B cell (primary cell): ENCODE measurements at regions not wholly inside any gene's neighbourhood (a gene's known extent, or its start where the extent isn't known, plus 50 kb on each side); places are given as distances from the start of the nearest gene placed in this dataset.

Experiments
- ATAC-seq: fragments of 200-7000 bp; cut with Tn5 transposase; one replicate; pipeline ENCODE4 v1.10.0; 2021; ENCODE audit warnings: low read depth, mild to moderate bottlenecking, moderate number of reproducible peaks, moderate library complexity
- CTCF ChIA-PET: fragments of 350-600 bp; sonication (Branson Sonifier 250); formaldehyde crosslinking; loops from one replicate; lab custom pipeline; 2021; ENCODE audit warnings: antibody characterized with exemption, inconsistent platforms; lab: Charles Lee
- POLR2A ChIA-PET: fragments of 350-600 bp; sonication (Branson Sonifier 250); formaldehyde crosslinking; loops from one replicate; lab custom pipeline; 2021; ENCODE audit warnings: antibody characterized with exemption; lab: Charles Lee
- DNase-seq: peaks from one replicate; pipeline ENCODE4 v3.0.0; 2013
- H2AFZ ChIP-seq: 2 replicates; pipeline ENCODE4 v1.6.1; 2012; ENCODE audit warnings: mild to moderate bottlenecking, low read depth, low read length; ENCODE audit not compliant: insufficient read depth, poor library complexity, severe bottlenecking
- H3K27ac ChIP-seq, 2 donors: 1 replicate in 1 of 2; 2 replicates in 1 of 2; pipeline ENCODE4 v1.5.1; 2012 to 2013; ENCODE audit warnings: low read length in 2 of 2, mild to moderate bottlenecking in 2 of 2, moderate library complexity in 1 of 2
- H3K27me3 ChIP-seq, 4 experiments: fragments of 200-600 bp in 1 of 4; sonication (generic) in 1 of 4; replicated peaks in 1 of 4; 1 replicate in 2 of 4; 2 replicates in 2 of 4; pipeline versions ENCODE4 v1.6.1 to v1.7.0; 2013 to 2016; ENCODE audit warnings: low read length in 3 of 4, mild to moderate bottlenecking in 2 of 4, mixed read lengths in 1 of 4, moderate library complexity in 1 of 4; ENCODE audit not compliant: insufficient read depth in 4 of 4, control insufficient read depth in 3 of 4; ENCODE audit errors: control extremely low read depth in 1 of 4
- H3K36me3 ChIP-seq, 2 experiments: replicated peaks in 1 of 2; 1 replicate in 1 of 2; 2 replicates in 1 of 2; pipeline versions ENCODE4 v1.6.1 to v1.7.1; 2013; ENCODE audit warnings: low read length in 1 of 2; ENCODE audit not compliant: insufficient read depth in 2 of 2, control insufficient read depth in 1 of 2; ENCODE audit errors: control extremely low read depth in 1 of 2, extremely low read depth in 1 of 2
- H3K4me1 ChIP-seq, 2 donors: fragments of 200-600 bp in 1 of 2; sonication (generic) in 1 of 2; 1 replicate in 1 of 2; 2 replicates in 1 of 2; pipeline versions ENCODE4 v1.5.1 to v1.6.1; 2013 to 2017; ENCODE audit warnings: low read length in 2 of 2; ENCODE audit not compliant: control insufficient read depth in 2 of 2, insufficient read depth in 2 of 2
- H3K4me2 ChIP-seq: replicated peaks from 2 replicates; pipeline ENCODE3; 2012; ENCODE audit warnings: mild to moderate bottlenecking, low read depth, low read length; ENCODE audit not compliant: poor library complexity, severe bottlenecking
- H3K4me3 ChIP-seq, 5 experiments: fragments of 200-600 bp in 1 of 5; sonication (generic) in 1 of 5; 1 replicate in 3 of 5; 2 replicates in 2 of 5; pipeline versions ENCODE4 v1.5.1 to v1.7.0; 2011 to 2016; ENCODE audit warnings: low read length in 4 of 5, mild to moderate bottlenecking in 4 of 5, low read depth in 2 of 5, control low read depth in 1 of 5, moderate library complexity in 1 of 5; ENCODE audit not compliant: insufficient read depth in 1 of 5; ENCODE audit errors: control extremely low read depth in 1 of 5, extremely low read depth in 1 of 5
- H3K79me2 ChIP-seq: fragments of 200-600 bp; sonication (generic); one replicate; pipeline ENCODE4 v1.6.0; 2016; ENCODE audit warnings: low read length; ENCODE audit not compliant: control insufficient read depth, insufficient read depth
- H3K9ac ChIP-seq: fragments of 200-600 bp; sonication (generic); 2 replicates; pipeline ENCODE4 v1.6.1; 2017; ENCODE audit warnings: mild to moderate bottlenecking, low read length, moderate library complexity
- H3K9me3 ChIP-seq, 3 donors: one replicate each; pipeline versions ENCODE4 v1.6.1 to v1.7.1; 2013; ENCODE audit warnings: low read length in 2 of 3; ENCODE audit not compliant: control insufficient read depth in 2 of 3, insufficient read depth in 1 of 3; ENCODE audit errors: control extremely low read depth in 1 of 3
- H4K20me1 ChIP-seq: 2 replicates; pipeline ENCODE4 v1.6.0; 2012; ENCODE audit warnings: mild to moderate bottlenecking, low read length; ENCODE audit not compliant: insufficient read depth, control insufficient read depth, poor library complexity, severe bottlenecking
- H3K27ac Mint-ChIP-seq: one replicate; pipeline ENCODE4 v1.8.0; 2021; ENCODE audit warnings: mixed read lengths
- H3K27me3 Mint-ChIP-seq: one replicate; pipeline ENCODE4 v1.8.0; 2021; ENCODE audit warnings: mixed read lengths
- H3K4me1 Mint-ChIP-seq: one replicate; pipeline ENCODE4 v1.8.0; 2021; ENCODE audit warnings: mixed read lengths
- H3K4me3 Mint-ChIP-seq: one replicate; pipeline ENCODE4 v1.8.0; 2021; ENCODE audit warnings: mixed read lengths
- H3K9me3 Mint-ChIP-seq: one replicate; pipeline ENCODE4 v1.8.0; 2022; ENCODE audit warnings: mixed read lengths; ENCODE audit not compliant: insufficient read depth
- EZH2 ChIP-seq: IDR thresholded peaks from 2 replicates; pipeline ENCODE4 v1.6.1; 2012; ENCODE audit warnings: borderline replicate concordance, low read depth, mild to moderate bottlenecking, moderate library complexity, low read length; ENCODE audit not compliant: insufficient read depth, poor library complexity, severe bottlenecking
- WGBS: methylation state at CpG from one replicate; pipeline ENCODE4 v1.1.5; 2013; ENCODE audit warnings: missing lambda C conversion rate; ENCODE audit not compliant: insufficient coverage; 5-methylcytosine and 5-hydroxymethylcytosine counted together
- intact Hi-C: fragments of 100-400 bp; cut with micrococcal nuclease; formaldehyde crosslinking; loops from one replicate; pipeline ENCODE4 v1.10.0; 2022
- TF ChIP-seq, protein P1 (sequence below): fragments of 200-600 bp; IDR thresholded peaks from one replicate; pipeline ENCODE4 v1.8.0; 2022; ENCODE audit warnings: antibody characterized with exemption, mild to moderate bottlenecking

DNA sequence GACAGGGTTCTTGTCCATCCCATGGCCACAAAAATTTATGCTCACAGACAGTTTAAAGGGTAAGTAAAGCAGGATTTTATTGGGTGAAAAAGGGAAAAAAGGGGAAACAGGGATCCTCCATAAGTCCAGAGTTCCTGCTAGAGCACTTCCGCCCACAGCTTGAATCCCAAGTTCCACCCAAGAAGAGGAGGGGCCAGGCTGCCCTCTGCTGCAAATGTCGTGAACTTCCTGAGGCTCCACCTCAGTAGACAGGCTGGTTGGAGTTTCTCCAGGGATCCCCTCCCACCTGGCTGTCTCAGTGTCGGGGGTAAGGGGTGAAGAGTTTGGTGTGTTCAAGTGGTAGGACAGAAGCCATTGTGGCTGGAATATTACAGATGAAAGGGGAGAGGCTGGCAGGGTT, 275.0 kb upstream of the SGCD start:
- H3K4me3 Mint-ChIP-seq, result no peak overlapping the region
- Histone ChIP-seq H4K20me1 (no peaks in the 10 kb centered on the region), H2AFZ (no peak overlapping the region), H3K36me3 (no peaks in the 10 kb centered on the region), H3K79me2 (no peaks in the 10 kb centered on the region), H3K27ac (no peak overlapping the region), H3K4me3 (no peak overlapping the region), H3K27me3 (no peaks in the 10 kb centered on the region), H3K9ac (no peak overlapping the region), H3K4me1 (no peaks in the 10 kb centered on the region), H3K9me3 (no peaks in the 10 kb centered on the region), H3K4me2 (no peak overlapping the region)
- DNase-seq, result no peak
- ChIA-PET CTCF (no interaction called here), POLR2A (no interaction called here)
- H3K27ac Mint-ChIP-seq, result no peak overlapping the region
- TF ChIP-seq, protein P1, sequence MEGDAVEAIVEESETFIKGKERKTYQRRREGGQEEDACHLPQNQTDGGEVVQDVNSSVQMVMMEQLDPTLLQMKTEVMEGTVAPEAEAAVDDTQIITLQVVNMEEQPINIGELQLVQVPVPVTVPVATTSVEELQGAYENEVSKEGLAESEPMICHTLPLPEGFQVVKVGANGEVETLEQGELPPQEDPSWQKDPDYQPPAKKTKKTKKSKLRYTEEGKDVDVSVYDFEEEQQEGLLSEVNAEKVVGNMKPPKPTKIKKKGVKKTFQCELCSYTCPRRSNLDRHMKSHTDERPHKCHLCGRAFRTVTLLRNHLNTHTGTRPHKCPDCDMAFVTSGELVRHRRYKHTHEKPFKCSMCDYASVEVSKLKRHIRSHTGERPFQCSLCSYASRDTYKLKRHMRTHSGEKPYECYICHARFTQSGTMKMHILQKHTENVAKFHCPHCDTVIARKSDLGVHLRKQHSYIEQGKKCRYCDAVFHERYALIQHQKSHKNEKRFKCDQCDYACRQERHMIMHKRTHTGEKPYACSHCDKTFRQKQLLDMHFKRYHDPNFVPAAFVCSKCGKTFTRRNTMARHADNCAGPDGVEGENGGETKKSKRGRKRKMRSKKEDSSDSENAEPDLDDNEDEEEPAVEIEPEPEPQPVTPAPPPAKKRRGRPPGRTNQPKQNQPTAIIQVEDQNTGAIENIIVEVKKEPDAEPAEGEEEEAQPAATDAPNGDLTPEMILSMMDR, result no peak
- TF ChIP-seq EZH2, result no peak
- H3K4me1 Mint-ChIP-seq, result no peaks in the 10 kb centered on the region
- ATAC-seq, result no peak
- intact Hi-C loops, result no loop called here
- 54% methylated on average over 3 of the region's 3 CpGs for WGBS
- H3K27me3 Mint-ChIP-seq, result no peaks in the 10 kb centered on the region
- H3K9me3 Mint-ChIP-seq, result no peaks in the 10 kb centered on the region

DNA sequence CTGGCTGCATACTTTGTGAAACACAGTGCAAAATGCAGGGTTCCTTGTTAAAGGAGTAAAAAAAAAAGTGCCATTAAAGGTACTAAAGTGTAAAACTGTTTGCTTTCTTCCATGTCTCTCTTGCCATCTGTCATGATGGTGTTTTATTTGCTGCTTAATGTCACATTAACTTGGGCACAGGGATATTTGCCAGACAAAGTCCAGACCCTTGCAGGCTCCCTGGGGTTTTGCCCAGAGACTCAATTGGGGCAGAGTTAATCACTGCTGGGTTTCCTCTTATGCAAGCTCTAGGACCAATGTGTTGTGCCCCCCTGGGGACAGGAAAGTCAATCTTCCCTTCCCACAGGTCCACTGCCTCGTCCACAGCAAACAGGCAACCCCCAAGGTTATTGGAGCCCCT, 274.3 kb upstream of the SGCD start:
- no peaks in the 10 kb centered on the region for H3K9me3 Mint-ChIP-seq
- Histone ChIP-seq H3K9me3 (no peaks in the 10 kb centered on the region), H3K4me1 (no peaks in the 10 kb centered on the region), H3K79me2 (no peaks in the 10 kb centered on the region), H4K20me1 (no peaks in the 10 kb centered on the region), H2AFZ (no peak overlapping the region), H3K36me3 (no peaks in the 10 kb centered on the region), H3K4me2 (no peak overlapping the region), H3K27ac (no peak overlapping the region), H3K27me3 (no peaks in the 10 kb centered on the region), H3K9ac (no peak overlapping the region), H3K4me3 (no peak overlapping the region)
- intact Hi-C loops, result no loop called here
- POLR2A ChIA-PET, result no interaction called here
- no peak overlapping the region for H3K4me3 Mint-ChIP-seq
- CTCF ChIA-PET, result no interaction called here
- no peaks in the 10 kb centered on the region for H3K27me3 Mint-ChIP-seq
- H3K27ac Mint-ChIP-seq, result no peak overlapping the region
- WGBS, result 0% methylated on average over 1 of the region's 1 CpG
- ATAC-seq (no peak), DNase-seq (no peak)
- TF ChIP-seq EZH2, result no peak
- TF ChIP-seq, protein P1, result no peak
- no peaks in the 10 kb centered on the region for H3K4me1 Mint-ChIP-seq
